Caco-2 (cell line): ENCODE measurements at regions not wholly inside any gene's neighbourhood (a gene's known extent, or its start where the extent isn't known, plus 50 kb on each side); places are given as distances from the start of the nearest gene placed in this dataset.

Source experiments
- BruUV-seq: library from RNA; stranded (reverse); fragments of 400-500 nt; replicated peaks from 2 replicates; lab custom pipeline; 2021; lab: Mats Ljungman, UMichigan
- CTCF ChIA-PET: fragments of 300-600 bp; sonication (Branson Sonifier 250); formaldehyde crosslinking; loops from one replicate; lab custom pipeline; 2022; ENCODE audit warnings: antibody characterized with exemption; lab: Charles Lee
- POLR2A ChIA-PET: fragments of 300-600 bp; sonication (Branson Sonifier 250); formaldehyde crosslinking; loops from one replicate; lab custom pipeline; 2022; ENCODE audit warnings: antibody characterized with exemption; lab: Charles Lee
- DNase-seq, 2 experiments: peaks; one replicate each; pipeline versions ENCODE4 v3.0.0 to v3.0.0-alpha.2; 2020 to 2022
- H3K27me3 ChIP-seq: replicated peaks from 2 replicates; pipeline ENCODE4 v1.6.0; 2011; ENCODE audit warnings: low read length; ENCODE audit not compliant: control insufficient read depth, insufficient read depth
- H3K36me3 ChIP-seq: 2 replicates; pipeline ENCODE4 v1.5.1; 2011; ENCODE audit warnings: low read length; ENCODE audit not compliant: control insufficient read depth, insufficient read depth
- H3K4me1 ChIP-seq: fragments of 250-450 bp; sonication (Bioruptor Pico); 2 replicates; pipeline ENCODE4 v1.5.1; 2020; ENCODE audit warnings: mild to moderate bottlenecking
- H3K4me3 ChIP-seq: 2 replicates; pipeline ENCODE4 v1.5.1; 2011; ENCODE audit warnings: low read depth, mild to moderate bottlenecking, control low read depth, low read length
- H3K9me3 ChIP-seq: fragments of 250-450 bp; sonication (Bioruptor Pico); 2 replicates; pipeline ENCODE4 v1.5.1; 2020; ENCODE audit warnings: mild to moderate bottlenecking, moderate library complexity
- H3K27ac Mint-ChIP-seq: one replicate; pipeline ENCODE4 v1.8.0; 2022; ENCODE audit warnings: mixed read lengths; ENCODE audit not compliant: unreplicated experiment
- H3K27me3 Mint-ChIP-seq: one replicate; pipeline ENCODE4 v1.8.0; 2022; ENCODE audit warnings: mixed read lengths; ENCODE audit not compliant: insufficient read depth, unreplicated experiment
- H3K36me3 Mint-ChIP-seq: one replicate; pipeline ENCODE4 v1.8.0; 2022; ENCODE audit warnings: mild to moderate bottlenecking, mixed read lengths; ENCODE audit not compliant: insufficient read depth, unreplicated experiment
- H3K4me1 Mint-ChIP-seq: one replicate; pipeline ENCODE4 v1.8.0; 2022; ENCODE audit warnings: low read depth, mixed read lengths; ENCODE audit not compliant: unreplicated experiment
- H3K4me3 Mint-ChIP-seq: one replicate; pipeline ENCODE4 v1.8.0; 2022; ENCODE audit warnings: mild to moderate bottlenecking, moderate library complexity, mixed read lengths; ENCODE audit not compliant: unreplicated experiment
- H3K9me3 Mint-ChIP-seq: one replicate; pipeline ENCODE4 v1.8.0; 2022; ENCODE audit warnings: mixed read lengths; ENCODE audit not compliant: unreplicated experiment
- intact Hi-C: fragments of 100-400 bp; cut with micrococcal nuclease; formaldehyde crosslinking; loops from one replicate; pipeline ENCODE4 v1.10.0; 2022; ENCODE audit not compliant: unreplicated experiment
- TF ChIP-seq, protein P1 (sequence below), 2 experiments: fragments of 200-600 bp in 1 of 2; IDR thresholded peaks; 1 replicate in 1 of 2; 2 replicates in 1 of 2; pipeline versions ENCODE4 v1.5.1 to v1.8.0; 2011 to 2022; ENCODE audit warnings: antibody characterized with exemption in 1 of 2, control low read depth in 1 of 2, inconsistent platforms in 1 of 2, low read depth in 1 of 2, low read length in 1 of 2, mild to moderate bottlenecking in 1 of 2, moderate library complexity in 1 of 2; ENCODE audit not compliant: insufficient read depth in 1 of 2, severe bottlenecking in 1 of 2, unreplicated experiment in 1 of 2

DNA sequence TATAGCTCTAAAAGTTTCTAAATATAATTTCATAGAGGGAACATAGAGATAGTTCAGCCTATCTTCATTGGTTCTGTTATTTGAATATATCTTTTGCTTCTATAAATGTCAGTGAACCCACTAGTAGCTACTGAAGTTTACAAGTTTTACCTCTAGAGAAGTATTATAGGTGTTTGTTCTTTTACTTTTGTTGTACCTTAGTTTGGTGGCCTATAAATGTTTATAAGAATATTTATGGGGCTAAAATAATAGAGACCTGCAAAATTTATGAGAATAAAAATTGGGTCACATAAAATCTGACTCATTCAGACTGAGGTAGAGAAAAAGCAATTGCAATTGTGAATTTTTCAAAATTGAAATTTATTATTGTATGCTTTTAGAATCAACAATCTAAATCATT, 162.6 kb downstream of the SERPINI1 start:
- intact Hi-C loops = no loop called here
- H3K36me3 Mint-ChIP-seq = no peaks in the 10 kb centered on the region
- no TSS peak for BruUV-seq
- no peak overlapping the region for H3K4me3 Mint-ChIP-seq
- CTCF ChIA-PET = no interaction called here
- no peak for DNase-seq
- no peak overlapping the region for H3K4me3 ChIP-seq
- H3K9me3 ChIP-seq = peaks cover 6% of the 10 kb centered on the region; the same call in 1 of the 2 replicates
- no peak overlapping the region for H3K27ac Mint-ChIP-seq
- H3K4me1 ChIP-seq = no peaks in the 10 kb centered on the region
- no peaks in the 10 kb centered on the region for H3K4me1 Mint-ChIP-seq
- no peaks in the 10 kb centered on the region for H3K9me3 Mint-ChIP-seq
- POLR2A ChIA-PET = no interaction called here
- no peaks in the 10 kb centered on the region for H3K27me3 Mint-ChIP-seq
- no peaks in the 10 kb centered on the region for H3K36me3 ChIP-seq
- H3K27me3 ChIP-seq = no peaks in the 10 kb centered on the region
- TF ChIP-seq, protein P1, sequence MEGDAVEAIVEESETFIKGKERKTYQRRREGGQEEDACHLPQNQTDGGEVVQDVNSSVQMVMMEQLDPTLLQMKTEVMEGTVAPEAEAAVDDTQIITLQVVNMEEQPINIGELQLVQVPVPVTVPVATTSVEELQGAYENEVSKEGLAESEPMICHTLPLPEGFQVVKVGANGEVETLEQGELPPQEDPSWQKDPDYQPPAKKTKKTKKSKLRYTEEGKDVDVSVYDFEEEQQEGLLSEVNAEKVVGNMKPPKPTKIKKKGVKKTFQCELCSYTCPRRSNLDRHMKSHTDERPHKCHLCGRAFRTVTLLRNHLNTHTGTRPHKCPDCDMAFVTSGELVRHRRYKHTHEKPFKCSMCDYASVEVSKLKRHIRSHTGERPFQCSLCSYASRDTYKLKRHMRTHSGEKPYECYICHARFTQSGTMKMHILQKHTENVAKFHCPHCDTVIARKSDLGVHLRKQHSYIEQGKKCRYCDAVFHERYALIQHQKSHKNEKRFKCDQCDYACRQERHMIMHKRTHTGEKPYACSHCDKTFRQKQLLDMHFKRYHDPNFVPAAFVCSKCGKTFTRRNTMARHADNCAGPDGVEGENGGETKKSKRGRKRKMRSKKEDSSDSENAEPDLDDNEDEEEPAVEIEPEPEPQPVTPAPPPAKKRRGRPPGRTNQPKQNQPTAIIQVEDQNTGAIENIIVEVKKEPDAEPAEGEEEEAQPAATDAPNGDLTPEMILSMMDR (IDR thresholded peaks at IDR 0.05; ENCODE audit: insufficient read depth in 1 of 2, low read depth in 1 of 2, low read length in 1 of 2, severe bottlenecking in 1 of 2, unreplicated experiment in 1 of 2) = no peak

DNA sequence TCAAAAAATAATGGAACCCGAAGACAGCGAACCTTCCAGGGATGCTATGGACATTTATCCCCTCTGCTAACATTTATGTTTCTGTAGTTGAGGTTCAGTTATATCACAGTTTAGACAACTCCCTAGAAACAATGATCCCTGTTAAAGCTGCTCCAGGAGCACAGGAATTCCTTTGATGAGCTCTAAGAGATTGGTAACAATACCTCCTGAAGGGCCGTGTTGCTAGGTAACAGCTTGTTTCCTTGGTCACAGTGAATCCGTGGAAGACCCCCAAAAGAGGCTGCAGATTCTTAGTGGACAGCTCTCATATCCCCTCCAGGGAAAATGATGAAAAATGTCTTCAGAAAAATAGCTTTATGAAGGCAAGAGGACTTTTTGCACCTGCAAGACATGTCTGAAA, 160.2 kb downstream of the SERPINI1 start:
- Histone ChIP-seq H3K4me3 (no peak overlapping the region), H3K36me3 (no peaks in the 10 kb centered on the region), H3K4me1 (no peaks in the 10 kb centered on the region), H3K27me3 (no peaks in the 10 kb centered on the region), H3K9me3 (peaks cover 6% of the 10 kb centered on the region; the same call in 1 of the 2 replicates)
- no peak for DNase-seq
- Mint-ChIP-seq H3K27ac (no peak overlapping the region), H3K36me3 (no peaks in the 10 kb centered on the region), H3K9me3 (no peaks in the 10 kb centered on the region), H3K4me1 (no peaks in the 10 kb centered on the region), H3K27me3 (no peaks in the 10 kb centered on the region), H3K4me3 (no peak overlapping the region)
- ChIA-PET POLR2A (no interaction called here), CTCF (no interaction called here)
- no TSS peak for BruUV-seq
- intact Hi-C loops = no loop called here
- TF ChIP-seq, protein P1 (IDR thresholded peaks at IDR 0.05; ENCODE audit: insufficient read depth in 1 of 2, low read depth in 1 of 2, low read length in 1 of 2, severe bottlenecking in 1 of 2, unreplicated experiment in 1 of 2) = no peak

DNA sequence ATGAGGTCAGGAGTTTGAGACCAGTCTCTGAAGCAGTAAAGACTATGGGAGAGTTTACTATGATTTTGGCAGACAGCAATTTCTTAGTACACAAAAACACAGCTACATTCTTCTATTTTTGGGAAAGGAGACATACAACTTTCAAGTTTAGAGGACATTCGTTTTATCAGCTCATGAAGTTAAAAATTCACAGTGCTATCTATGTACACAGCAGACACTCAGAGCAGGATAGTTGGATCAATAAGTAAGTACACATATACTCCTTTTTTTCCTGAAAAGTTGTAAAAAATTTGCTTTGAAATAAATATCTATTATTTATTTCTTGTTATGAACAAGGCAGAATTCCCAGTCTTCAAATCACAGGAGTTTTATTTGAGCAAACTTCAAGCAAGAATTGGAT, 159.7 kb downstream of the SERPINI1 start:
- ChIA-PET POLR2A (no interaction called here), CTCF (no interaction called here)
- TF ChIP-seq, protein P1 (IDR thresholded peaks at IDR 0.05; ENCODE audit: insufficient read depth in 1 of 2, low read depth in 1 of 2, low read length in 1 of 2, severe bottlenecking in 1 of 2, unreplicated experiment in 1 of 2) = no peak
- DNase-seq = no peak
- Mint-ChIP-seq H3K27me3 (no peaks in the 10 kb centered on the region), H3K27ac (no peak overlapping the region), H3K36me3 (no peaks in the 10 kb centered on the region), H3K9me3 (no peaks in the 10 kb centered on the region), H3K4me3 (no peak overlapping the region), H3K4me1 (no peaks in the 10 kb centered on the region)
- Histone ChIP-seq H3K9me3 (peaks cover 6% of the 10 kb centered on the region; the same call in 1 of the 2 replicates), H3K27me3 (no peaks in the 10 kb centered on the region), H3K4me1 (no peaks in the 10 kb centered on the region), H3K4me3 (no peak overlapping the region), H3K36me3 (no peaks in the 10 kb centered on the region)
- no TSS peak for BruUV-seq
- intact Hi-C loops = no loop called here
